H1 (cell line): ENCODE measurements at regions not wholly inside any gene's neighbourhood (a gene's known extent, or its start where the extent isn't known, plus 50 kb on each side); places are given as distances from the start of the nearest gene placed in this dataset.

Experiments used
- MAX ChIP-seq: IDR thresholded peaks from 2 replicates; pipeline ENCODE4 v1.6.1; 2012; ENCODE audit warnings: inconsistent platforms
- RFX5 ChIP-seq: IDR thresholded peaks from 2 replicates; pipeline ENCODE4 v1.6.1; 2011; ENCODE audit warnings: low read depth, low read length, improper control_type of control experiment, borderline replicate concordance

GRCh38 chr6:147095316-147095715 lies 108.9 kb upstream of the STXBP5 start (continued):
- TF ChIP-seq RFX5 (no peak), MAX (no peak)
